Gastroesophageal sphincter (tissue), 3 donors: ENCODE measurements at regions not wholly inside any gene's neighbourhood (a gene's known extent, or its start where the extent isn't known, plus 50 kb on each side); places are given as distances from the start of the nearest gene placed in this dataset.

Source experiments
- EP300 ChIP-seq: sonication (generic); formaldehyde crosslinking; IDR thresholded peaks from one replicate; pipeline ENCODE4 v1.6.1; 2017; ENCODE audit warnings: antibody characterized with exemption, mild to moderate bottlenecking
- POLR2A ChIP-seq, 2 donors: fragments of 450-650 bp; IDR thresholded peaks; one replicate each; pipeline ENCODE4 v1.6.1; 2017; ENCODE audit warnings: antibody characterized with exemption in 2 of 2, mild to moderate bottlenecking in 2 of 2, moderate library complexity in 1 of 2
- POLR2AphosphoS5 ChIP-seq: sonication (generic); formaldehyde crosslinking; IDR thresholded peaks from one replicate; pipeline ENCODE4 v1.6.1; 2017; ENCODE audit warnings: antibody characterized with exemption
- TF ChIP-seq, protein P1 (sequence below), 4 experiments: fragments of 200-600 bp in 2 of 4; fragments of 450-650 bp in 2 of 4; sonication (generic) in 1 of 4; IDR thresholded peaks; one replicate each; pipeline ENCODE4 v1.5.1; 2017 to 2019; ENCODE audit warnings: antibody characterized with exemption in 4 of 4, mild to moderate bottlenecking in 2 of 4, moderate library complexity in 2 of 4

DNA sequence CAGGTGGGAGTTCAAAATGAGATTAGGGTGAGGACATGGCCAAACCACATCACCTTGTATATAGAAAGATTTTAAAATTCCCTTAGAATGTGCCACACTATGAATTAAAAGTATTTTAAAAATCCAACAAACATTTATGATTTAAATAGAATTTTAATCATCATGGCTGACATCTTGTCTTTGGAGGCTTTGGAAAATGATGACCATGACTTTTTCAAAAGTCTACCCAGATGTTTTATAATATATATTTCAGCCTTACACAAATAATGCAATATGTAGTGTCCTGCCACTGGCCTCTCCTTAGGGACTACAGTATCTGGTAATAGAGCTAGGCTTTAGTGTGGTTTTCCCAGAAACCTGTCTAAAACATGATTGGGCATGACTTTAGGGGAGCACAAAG, 1353.4 kb upstream of the GOT2 start:
- TF ChIP-seq, protein P1, sequence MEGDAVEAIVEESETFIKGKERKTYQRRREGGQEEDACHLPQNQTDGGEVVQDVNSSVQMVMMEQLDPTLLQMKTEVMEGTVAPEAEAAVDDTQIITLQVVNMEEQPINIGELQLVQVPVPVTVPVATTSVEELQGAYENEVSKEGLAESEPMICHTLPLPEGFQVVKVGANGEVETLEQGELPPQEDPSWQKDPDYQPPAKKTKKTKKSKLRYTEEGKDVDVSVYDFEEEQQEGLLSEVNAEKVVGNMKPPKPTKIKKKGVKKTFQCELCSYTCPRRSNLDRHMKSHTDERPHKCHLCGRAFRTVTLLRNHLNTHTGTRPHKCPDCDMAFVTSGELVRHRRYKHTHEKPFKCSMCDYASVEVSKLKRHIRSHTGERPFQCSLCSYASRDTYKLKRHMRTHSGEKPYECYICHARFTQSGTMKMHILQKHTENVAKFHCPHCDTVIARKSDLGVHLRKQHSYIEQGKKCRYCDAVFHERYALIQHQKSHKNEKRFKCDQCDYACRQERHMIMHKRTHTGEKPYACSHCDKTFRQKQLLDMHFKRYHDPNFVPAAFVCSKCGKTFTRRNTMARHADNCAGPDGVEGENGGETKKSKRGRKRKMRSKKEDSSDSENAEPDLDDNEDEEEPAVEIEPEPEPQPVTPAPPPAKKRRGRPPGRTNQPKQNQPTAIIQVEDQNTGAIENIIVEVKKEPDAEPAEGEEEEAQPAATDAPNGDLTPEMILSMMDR (IDR thresholded peaks at IDR 0.05), result no peak
- no peak for TF ChIP-seq POLR2A (IDR thresholded peaks at IDR 0.05)
- TF ChIP-seq POLR2AphosphoS5, result no peak
- TF ChIP-seq EP300, result no peak
